Upper lobe of left lung (tissue), 6 donors: ENCODE measurements at regions not wholly inside any gene's neighbourhood (a gene's known extent, or its start where the extent isn't known, plus 50 kb on each side); places are given as distances from the start of the nearest gene placed in this dataset.

ENCODE experiments used
- ATAC-seq, 2 donors: fragments of 200-7000 bp; cut with Tn5 transposase; one replicate each; pipeline ENCODE4 v1.9.1; 2022; ENCODE audit warnings: mild to moderate bottlenecking in 2 of 2, moderate library complexity in 2 of 2; ENCODE audit not compliant: low FRiP score in 2 of 2
- DNase-seq, 2 donors: peaks; one replicate each; pipeline ENCODE4 v3.0.0-alpha.2; 2019 to 2020
- H3K27ac ChIP-seq, 4 donors: fragments of 200-600 bp; sonication (generic); one replicate each; pipeline ENCODE4 v1.5.1; 2016 to 2019
- H3K27me3 ChIP-seq, 4 donors: fragments of 200-600 bp; sonication (generic); one replicate each; pipeline ENCODE4 v1.5.1; 2017 to 2019
- H3K36me3 ChIP-seq, 4 donors: fragments of 200-600 bp; sonication (generic); one replicate each; pipeline ENCODE4 v1.5.1; 2016 to 2019
- H3K4me1 ChIP-seq, 4 donors: fragments of 200-600 bp; sonication (generic); one replicate each; pipeline ENCODE4 v1.5.1; 2018 to 2019
- H3K4me3 ChIP-seq, 4 donors: fragments of 200-600 bp; sonication (generic); one replicate each; pipeline ENCODE4 v1.5.1; 2017 to 2019; ENCODE audit warnings: mild to moderate bottlenecking in 2 of 4, moderate library complexity in 1 of 4
- H3K9me3 ChIP-seq, 4 donors: fragments of 200-600 bp; sonication (generic); one replicate each; pipeline ENCODE4 v1.5.1; 2018 to 2019
- EP300 ChIP-seq, 4 donors: sonication (generic); formaldehyde crosslinking; IDR thresholded peaks; one replicate each; pipeline ENCODE4 v1.5.1; 2017; ENCODE audit warnings: antibody characterized with exemption in 4 of 4, control low read depth in 2 of 4
- POLR2A ChIP-seq, 4 donors: fragments of 450-650 bp; IDR thresholded peaks; one replicate each; pipeline ENCODE4 v1.5.1; 2016 to 2017; ENCODE audit warnings: antibody characterized with exemption in 4 of 4, mild to moderate bottlenecking in 2 of 4
- POLR2AphosphoS5 ChIP-seq, 2 donors: sonication (generic); formaldehyde crosslinking; IDR thresholded peaks; one replicate each; pipeline ENCODE4 v1.5.1; 2017; ENCODE audit warnings: antibody characterized with exemption in 2 of 2
- WGBS, 2 donors: methylation state at CpG; one replicate each; pipeline ENCODE4 v1.1.5; 2017 to 2018; 5-methylcytosine and 5-hydroxymethylcytosine counted together
- TF ChIP-seq, protein P1 (sequence below), 6 experiments: fragments of 450-650 bp in 4 of 6; fragments of 200-600 bp in 2 of 6; sonication (generic) in 2 of 6; IDR thresholded peaks; one replicate each; pipeline ENCODE4 v1.5.1; 2016 to 2019; ENCODE audit warnings: antibody characterized with exemption in 6 of 6
- donor health status: DM: no; HTN: no; CAD: no; lungs with moderate emphysema.
- donor health status: DM: no; HTN: yes; CAD: no; lungs with severe emphysema.

DNA sequence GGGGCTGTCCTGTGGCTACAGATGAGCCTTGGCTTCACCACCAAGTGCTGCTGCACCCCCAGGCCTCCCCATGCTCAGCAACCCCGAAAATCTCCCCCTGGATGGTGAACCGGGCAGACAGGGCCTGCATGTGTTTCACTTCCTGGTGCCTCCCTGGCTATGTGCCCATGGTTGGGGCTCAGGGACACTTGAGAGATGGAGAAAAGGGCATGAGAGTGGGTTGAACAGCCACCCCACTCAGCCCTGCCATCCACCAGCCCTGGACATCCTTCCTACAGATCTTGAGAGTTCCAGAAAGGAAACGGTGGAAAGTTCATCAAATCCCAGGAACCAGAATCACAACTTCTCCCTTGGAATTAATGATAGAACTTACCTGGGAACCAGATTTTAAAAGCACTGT, 74.7 kb upstream of the TEX51 start:
- 63 to 67% methylated on average over 1 to 3 of the region's 3 CpGs for WGBS, 2 donors
- no peak for DNase-seq
- Histone ChIP-seq H3K9me3 (no peaks in the 10 kb centered on the region), H3K4me3 (no peak overlapping the region), H3K27ac (no peak overlapping the region), H3K27me3 (no peaks in the 10 kb centered on the region), H3K36me3 (no peaks in the 10 kb centered on the region), H3K4me1 (no peaks in the 10 kb centered on the region)
- ATAC-seq: no peak
- TF ChIP-seq POLR2A (IDR thresholded peaks at IDR 0.05): no peak
- TF ChIP-seq, protein P1, sequence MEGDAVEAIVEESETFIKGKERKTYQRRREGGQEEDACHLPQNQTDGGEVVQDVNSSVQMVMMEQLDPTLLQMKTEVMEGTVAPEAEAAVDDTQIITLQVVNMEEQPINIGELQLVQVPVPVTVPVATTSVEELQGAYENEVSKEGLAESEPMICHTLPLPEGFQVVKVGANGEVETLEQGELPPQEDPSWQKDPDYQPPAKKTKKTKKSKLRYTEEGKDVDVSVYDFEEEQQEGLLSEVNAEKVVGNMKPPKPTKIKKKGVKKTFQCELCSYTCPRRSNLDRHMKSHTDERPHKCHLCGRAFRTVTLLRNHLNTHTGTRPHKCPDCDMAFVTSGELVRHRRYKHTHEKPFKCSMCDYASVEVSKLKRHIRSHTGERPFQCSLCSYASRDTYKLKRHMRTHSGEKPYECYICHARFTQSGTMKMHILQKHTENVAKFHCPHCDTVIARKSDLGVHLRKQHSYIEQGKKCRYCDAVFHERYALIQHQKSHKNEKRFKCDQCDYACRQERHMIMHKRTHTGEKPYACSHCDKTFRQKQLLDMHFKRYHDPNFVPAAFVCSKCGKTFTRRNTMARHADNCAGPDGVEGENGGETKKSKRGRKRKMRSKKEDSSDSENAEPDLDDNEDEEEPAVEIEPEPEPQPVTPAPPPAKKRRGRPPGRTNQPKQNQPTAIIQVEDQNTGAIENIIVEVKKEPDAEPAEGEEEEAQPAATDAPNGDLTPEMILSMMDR (IDR thresholded peaks at IDR 0.05): no peak
- no peak for TF ChIP-seq POLR2AphosphoS5 (IDR thresholded peaks at IDR 0.05)
- TF ChIP-seq EP300 (IDR thresholded peaks at IDR 0.05): no peak

DNA sequence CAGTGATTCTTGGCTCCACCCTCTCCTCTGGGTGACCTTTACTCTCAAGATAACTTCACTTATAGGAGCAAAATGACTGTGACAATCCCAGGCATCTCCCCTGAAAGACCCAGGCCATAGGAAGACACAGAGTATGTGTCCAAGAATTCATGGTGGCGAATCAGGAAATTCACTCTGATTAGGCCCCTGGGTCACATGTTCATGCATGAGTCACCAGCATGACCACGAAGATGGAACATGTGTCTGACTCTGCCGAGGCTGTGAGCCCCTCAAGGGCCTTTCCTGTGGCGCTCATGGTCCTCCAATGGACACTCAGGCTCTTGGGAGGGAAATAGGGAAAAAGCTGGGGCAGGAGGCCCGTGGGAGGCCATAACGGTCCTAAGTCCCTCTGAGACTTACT, 74.0 kb upstream of the TEX51 start:
- no peak for ATAC-seq
- DNase-seq: no peak
- Histone ChIP-seq H3K27ac (no peak overlapping the region), H3K27me3 (no peaks in the 10 kb centered on the region), H3K4me3 (no peak overlapping the region), H3K4me1 (no peaks in the 10 kb centered on the region), H3K9me3 (no peaks in the 10 kb centered on the region), H3K36me3 (no peaks in the 10 kb centered on the region)
- TF ChIP-seq POLR2AphosphoS5 (IDR thresholded peaks at IDR 0.05): no peak
- no peak for TF ChIP-seq EP300 (IDR thresholded peaks at IDR 0.05)
- TF ChIP-seq, protein P1 (IDR thresholded peaks at IDR 0.05): no peak
- no peak for TF ChIP-seq POLR2A (IDR thresholded peaks at IDR 0.05)
- WGBS, 2 donors: 76% methylated on average over 6 of the region's 6 CpGs

DNA sequence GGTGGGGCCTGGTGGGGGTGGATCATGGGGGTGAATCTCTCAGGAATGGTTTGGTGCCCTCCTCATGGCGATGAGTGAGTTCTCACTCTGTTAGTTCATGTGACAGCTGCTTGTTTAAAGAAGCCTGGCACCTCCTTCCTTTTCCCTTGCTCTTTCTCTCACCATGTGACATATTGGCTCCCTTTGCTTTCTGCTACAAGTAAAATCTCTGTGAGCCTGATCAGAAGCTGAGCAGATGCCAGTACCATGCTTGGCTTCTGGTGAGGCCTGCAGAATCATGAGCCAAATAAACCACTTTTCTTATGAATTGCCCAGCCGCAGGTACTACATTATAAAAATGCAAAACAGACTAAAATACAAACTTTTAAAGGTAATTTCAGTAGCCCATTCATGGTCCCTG, 73.4 kb upstream of the TEX51 start:
- no peak for TF ChIP-seq POLR2A (IDR thresholded peaks at IDR 0.05)
- no peak for ATAC-seq
- no peak for DNase-seq
- no peaks in the 10 kb centered on the region for H3K9me3 ChIP-seq
- no peaks in the 10 kb centered on the region for H3K36me3 ChIP-seq
- no peak overlapping the region for H3K27ac ChIP-seq
- H3K27me3 ChIP-seq: no peaks in the 10 kb centered on the region
- H3K4me3 ChIP-seq: no peak overlapping the region
- H3K4me1 ChIP-seq: no peaks in the 10 kb centered on the region
- WGBS, 2 donors: 82 to 91% methylated on average over 2 of the region's 2 CpGs

DNA sequence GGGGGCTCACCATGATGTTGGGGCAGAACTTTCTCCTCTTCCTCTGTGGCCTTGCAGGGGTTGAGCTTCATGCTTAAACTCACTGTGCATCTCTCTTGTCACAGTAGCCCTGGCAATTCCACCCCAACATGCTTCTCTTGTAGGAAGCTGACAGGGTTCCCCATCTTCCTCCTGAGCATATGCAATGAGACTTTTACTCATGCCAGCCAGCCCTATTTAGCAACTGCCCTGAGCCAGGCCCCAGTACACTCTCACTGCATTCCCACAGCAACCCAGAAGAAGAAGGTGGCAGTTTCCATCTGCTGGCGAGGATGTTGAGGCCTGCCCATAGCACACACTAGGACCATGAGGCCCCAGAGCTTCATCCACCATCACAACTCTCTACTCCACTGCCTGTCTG, 72.2 kb upstream of the TEX51 start:
- Histone ChIP-seq H3K4me1 (no peaks in the 10 kb centered on the region), H3K9me3 (no peaks in the 10 kb centered on the region), H3K36me3 (no peaks in the 10 kb centered on the region), H3K27me3 (no peaks in the 10 kb centered on the region), H3K27ac (no peak overlapping the region), H3K4me3 (no peak overlapping the region)
- DNase-seq: no peak
- 73 to 82% methylated on average over 1 of the region's 1 CpG for WGBS, 2 donors
- TF ChIP-seq POLR2A (IDR thresholded peaks at IDR 0.05) (no peak), POLR2AphosphoS5 (IDR thresholded peaks at IDR 0.05) (no peak), EP300 (IDR thresholded peaks at IDR 0.05) (no peak)
- TF ChIP-seq, protein P1 (IDR thresholded peaks at IDR 0.05): no peak
- ATAC-seq: no peak

DNA sequence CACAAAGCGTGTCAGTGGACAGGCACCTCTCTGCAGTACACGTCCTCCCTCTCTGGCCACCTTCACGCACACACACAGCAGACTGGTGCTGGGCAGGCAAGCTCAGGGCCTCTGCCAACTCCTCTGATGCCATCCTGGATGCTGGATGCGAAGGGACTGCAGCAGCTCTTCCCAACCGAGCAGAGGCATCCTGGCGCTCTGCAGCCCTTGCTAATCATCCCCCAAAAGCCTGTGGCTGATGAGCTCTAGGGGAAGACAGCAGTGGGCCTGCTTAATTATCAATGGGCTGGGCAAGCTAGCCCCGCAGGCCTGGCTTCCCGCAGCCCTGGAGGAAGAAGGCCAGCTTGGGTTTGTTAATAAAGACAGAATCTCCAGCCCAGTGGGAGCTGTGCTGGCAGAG, 71.3 kb upstream of the TEX51 start:
- Histone ChIP-seq H3K4me3 (no peak overlapping the region), H3K27ac (no peak overlapping the region), H3K27me3 (no peaks in the 10 kb centered on the region), H3K36me3 (no peaks in the 10 kb centered on the region), H3K9me3 (no peaks in the 10 kb centered on the region), H3K4me1 (no peaks in the 10 kb centered on the region)
- DNase-seq (no peak), ATAC-seq (no peak)
- TF ChIP-seq, protein P1 (IDR thresholded peaks at IDR 0.05): no peak
- TF ChIP-seq POLR2AphosphoS5 (IDR thresholded peaks at IDR 0.05) (no peak), POLR2A (IDR thresholded peaks at IDR 0.05) (no peak), EP300 (IDR thresholded peaks at IDR 0.05) (no peak)
- WGBS, 2 donors: 72 to 81% methylated on average over 8 of the region's 8 CpGs
